Hepatocyte (in vitro differentiated cells): ENCODE measurements at regions not wholly inside any gene's neighbourhood (a gene's known extent, or its start where the extent isn't known, plus 50 kb on each side); places are given as distances from the start of the nearest gene placed in this dataset.
A peak's percentile ranks its signal among the peaks of the same experiment; 100 is the strongest.

Experiments
- DNase-seq: peaks from one replicate; pipeline ENCODE4 v3.0.0-alpha.2; 2016; ENCODE audit warnings: low spot score
- H2AFZ ChIP-seq: fragments of 200-600 bp; sonication (generic); 2 replicates; pipeline ENCODE4 v1.6.0; 2016; ENCODE audit warnings: antibody characterized with exemption, mild to moderate bottlenecking
- H3K27ac ChIP-seq: fragments of 200-600 bp; sonication (generic); 2 replicates; pipeline ENCODE4 v1.5.1; 2016; ENCODE audit warnings: mild to moderate bottlenecking
- H3K27me3 ChIP-seq: fragments of 200-600 bp; sonication (generic); 2 replicates; pipeline ENCODE4 v1.6.1; 2016
- H3K36me3 ChIP-seq: fragments of 200-600 bp; sonication (generic); replicated peaks from 2 replicates; pipeline ENCODE4 v1.5.1; 2016; ENCODE audit warnings: low read depth; ENCODE audit not compliant: insufficient read depth
- H3K4me1 ChIP-seq: fragments of 200-600 bp; sonication (generic); 2 replicates; pipeline ENCODE4 v1.5.1; 2016; ENCODE audit warnings: mild to moderate bottlenecking, moderate library complexity; ENCODE audit not compliant: insufficient read depth
- H3K4me2 ChIP-seq: fragments of 200-600 bp; sonication (generic); 2 replicates; pipeline ENCODE4 v1.6.0; 2016
- H3K4me3 ChIP-seq: fragments of 200-600 bp; sonication (generic); 2 replicates; pipeline ENCODE4 v1.5.1; 2016; ENCODE audit warnings: mild to moderate bottlenecking
- H3K79me2 ChIP-seq: fragments of 200-600 bp; sonication (generic); 2 replicates; pipeline ENCODE4 v1.6.0; 2017; ENCODE audit warnings: mild to moderate bottlenecking
- H3K9me2 ChIP-seq: fragments of 200-600 bp; sonication (generic); replicated peaks from 2 replicates; pipeline ENCODE4 v1.6.0; 2017; ENCODE audit warnings: mild to moderate bottlenecking; ENCODE audit not compliant: insufficient read depth
- H3K9me3 ChIP-seq: fragments of 200-600 bp; sonication (generic); 2 replicates; pipeline ENCODE4 v1.5.1; 2016; ENCODE audit warnings: low read depth, mild to moderate bottlenecking
- H4K20me1 ChIP-seq: fragments of 200-600 bp; sonication (generic); 2 replicates; pipeline ENCODE4 v1.6.0; 2016; ENCODE audit warnings: mild to moderate bottlenecking; ENCODE audit not compliant: insufficient read depth, poor library complexity, severe bottlenecking
- EZH2 ChIP-seq: fragments of 200-600 bp; sonication (generic); IDR thresholded peaks from 2 replicates; pipeline ENCODE4 v1.6.1; 2016; ENCODE audit warnings: antibody characterized with exemption, mild to moderate bottlenecking, borderline replicate concordance
- EZH2phosphoT487 ChIP-seq: fragments of 200-600 bp; sonication (generic); IDR thresholded peaks from one replicate; pipeline ENCODE4 v1.6.1; 2018; ENCODE audit warnings: antibody characterized with exemption, mild to moderate bottlenecking, low read depth, moderate library complexity; ENCODE audit not compliant: unreplicated experiment, severe bottlenecking
- WGBS: methylation state at CpG from one replicate; pipeline ENCODE4 v1.1.6; 2016; ENCODE audit warnings: low lambda C conversion rate; ENCODE audit errors: missing lambda C conversion rate; 5-methylcytosine and 5-hydroxymethylcytosine counted together
- TF ChIP-seq, protein P1 (sequence below): fragments of 200-600 bp; sonication (generic); IDR thresholded peaks from 2 replicates; pipeline ENCODE4 v1.5.1; 2016; ENCODE audit warnings: antibody characterized with exemption, mild to moderate bottlenecking; ENCODE audit not compliant: poor library complexity

DNA sequence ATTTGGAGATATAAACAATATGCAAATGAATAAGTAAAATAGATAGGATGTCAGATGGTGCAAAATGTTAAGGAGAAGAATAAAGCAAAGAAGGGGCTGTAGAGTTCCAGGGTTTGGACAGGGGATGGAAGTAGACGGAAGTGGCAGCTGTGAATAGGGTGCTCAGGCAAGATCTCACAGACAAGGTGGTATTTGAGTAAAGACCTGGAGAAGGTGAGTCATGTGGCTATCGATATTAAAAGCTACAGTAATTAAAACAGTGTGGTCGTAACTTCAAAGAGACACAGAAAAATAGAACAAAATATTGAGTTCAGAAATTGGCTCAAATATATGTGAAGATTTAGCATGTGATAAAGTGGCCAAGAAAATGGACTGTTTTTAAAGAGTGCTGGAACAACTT lies 61.3 kb upstream of the SLC38A2 start:
- H3K27me3 ChIP-seq = no peaks in the 10 kb centered on the region
- TF ChIP-seq, protein P1, sequence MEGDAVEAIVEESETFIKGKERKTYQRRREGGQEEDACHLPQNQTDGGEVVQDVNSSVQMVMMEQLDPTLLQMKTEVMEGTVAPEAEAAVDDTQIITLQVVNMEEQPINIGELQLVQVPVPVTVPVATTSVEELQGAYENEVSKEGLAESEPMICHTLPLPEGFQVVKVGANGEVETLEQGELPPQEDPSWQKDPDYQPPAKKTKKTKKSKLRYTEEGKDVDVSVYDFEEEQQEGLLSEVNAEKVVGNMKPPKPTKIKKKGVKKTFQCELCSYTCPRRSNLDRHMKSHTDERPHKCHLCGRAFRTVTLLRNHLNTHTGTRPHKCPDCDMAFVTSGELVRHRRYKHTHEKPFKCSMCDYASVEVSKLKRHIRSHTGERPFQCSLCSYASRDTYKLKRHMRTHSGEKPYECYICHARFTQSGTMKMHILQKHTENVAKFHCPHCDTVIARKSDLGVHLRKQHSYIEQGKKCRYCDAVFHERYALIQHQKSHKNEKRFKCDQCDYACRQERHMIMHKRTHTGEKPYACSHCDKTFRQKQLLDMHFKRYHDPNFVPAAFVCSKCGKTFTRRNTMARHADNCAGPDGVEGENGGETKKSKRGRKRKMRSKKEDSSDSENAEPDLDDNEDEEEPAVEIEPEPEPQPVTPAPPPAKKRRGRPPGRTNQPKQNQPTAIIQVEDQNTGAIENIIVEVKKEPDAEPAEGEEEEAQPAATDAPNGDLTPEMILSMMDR = no peak
- TF ChIP-seq EZH2 (no peak), EZH2phosphoT487 (no peak)
- H3K27ac ChIP-seq = no peak overlapping the region
- no peak overlapping the region for H3K4me3 ChIP-seq
- no peak overlapping the region for H3K4me2 ChIP-seq
- H3K9me2 ChIP-seq = no peaks in the 10 kb centered on the region
- WGBS = 88% methylated on average over 3 of the region's 3 CpGs
- no peak overlapping the region for H2AFZ ChIP-seq
- no peaks in the 10 kb centered on the region for H3K9me3 ChIP-seq
- no peaks in the 10 kb centered on the region for H4K20me1 ChIP-seq
- no peaks in the 10 kb centered on the region for H3K79me2 ChIP-seq
- no peak for DNase-seq
- H3K36me3 ChIP-seq = no peaks in the 10 kb centered on the region
- H3K4me1 ChIP-seq = peaks cover 22% of the 10 kb centered on the region

DNA sequence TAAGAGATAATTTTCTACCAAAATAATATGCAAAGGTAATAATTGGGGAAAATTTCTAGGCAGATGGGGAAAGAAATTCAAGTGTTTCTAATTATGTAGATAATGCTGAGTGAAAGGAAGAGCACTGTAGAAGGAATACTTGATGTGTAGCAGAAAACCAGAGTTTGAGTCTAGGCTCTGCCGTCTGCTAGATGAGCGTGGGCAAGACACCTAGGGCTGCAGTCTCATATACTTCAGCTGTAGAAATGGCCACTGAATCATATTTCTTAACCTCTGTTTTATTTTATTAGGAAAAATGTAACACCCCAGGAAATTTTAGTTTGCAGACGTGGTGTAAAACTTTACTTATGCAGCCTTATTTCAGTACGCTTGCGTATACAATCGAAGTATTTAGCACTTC lies 59.8 kb upstream of the SLC38A2 start:
- H3K27ac ChIP-seq = peak overlapping the region; percentile 47
- H3K4me2 ChIP-seq = no peak overlapping the region
- no peak for DNase-seq
- H3K79me2 ChIP-seq = no peaks in the 10 kb centered on the region
- peaks cover 22% of the 10 kb centered on the region for H3K4me1 ChIP-seq
- H3K9me3 ChIP-seq = no peaks in the 10 kb centered on the region
- no peaks in the 10 kb centered on the region for H3K9me2 ChIP-seq
- TF ChIP-seq EZH2phosphoT487 (no peak), EZH2 (no peak)
- TF ChIP-seq, protein P1 = no peak
- no peaks in the 10 kb centered on the region for H3K27me3 ChIP-seq
- H3K36me3 ChIP-seq = no peaks in the 10 kb centered on the region
- no peak overlapping the region for H3K4me3 ChIP-seq
- WGBS = 73% methylated on average over 6 of the region's 6 CpGs
- no peaks in the 10 kb centered on the region for H4K20me1 ChIP-seq
- no peak overlapping the region for H2AFZ ChIP-seq

DNA sequence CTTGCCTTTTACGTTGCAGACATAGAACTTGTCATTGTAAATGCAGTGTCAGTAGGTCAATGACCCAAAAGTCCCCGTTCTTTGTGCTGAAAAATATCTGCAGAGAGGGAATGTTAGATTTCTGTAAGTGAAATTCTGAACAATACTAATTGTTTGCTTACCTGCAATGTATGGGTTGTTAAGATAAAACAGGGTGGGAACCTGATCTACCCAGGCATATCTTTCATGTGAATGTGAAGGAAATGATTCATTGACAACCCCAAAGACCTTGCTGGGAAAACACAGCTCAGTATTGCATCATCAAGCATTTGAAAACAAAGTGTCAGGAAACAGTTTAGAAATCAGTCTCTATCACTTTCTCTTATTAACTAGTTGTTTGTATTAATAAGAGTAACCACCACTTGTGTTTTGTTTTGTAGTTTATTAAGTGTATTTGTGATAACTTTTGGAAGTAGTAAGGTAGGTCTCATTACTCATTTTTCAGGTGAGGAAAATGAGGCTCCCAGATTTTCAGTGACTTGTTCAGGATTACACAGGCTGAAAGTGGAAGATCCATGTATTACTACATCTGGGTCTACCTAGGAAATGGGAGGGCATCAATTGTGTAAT lies 57.9 kb upstream of the SLC38A2 start:
- Histone ChIP-seq H4K20me1 (no peaks in the 10 kb centered on the region), H3K79me2 (no peaks in the 10 kb centered on the region), H3K27me3 (no peaks in the 10 kb centered on the region), H3K4me2 (peak overlapping the region; percentile 29), H3K9me2 (no peaks in the 10 kb centered on the region), H3K4me1 (peaks cover 22% of the 10 kb centered on the region), H3K9me3 (no peaks in the 10 kb centered on the region), H3K4me3 (no peak overlapping the region), H3K27ac (peak overlapping the region; percentile 77), H3K36me3 (no peaks in the 10 kb centered on the region), H2AFZ (no peak overlapping the region)
- DNase-seq = peak; percentile 50
- TF ChIP-seq, protein P1 = no peak
- TF ChIP-seq EZH2 = no peak
- TF ChIP-seq EZH2phosphoT487 = no peak
- 20% methylated on average over 2 of the region's 2 CpGs for WGBS
